Calu3 (cell line): ENCODE measurements at regions not wholly inside any gene's neighbourhood (a gene's known extent, or its start where the extent isn't known, plus 50 kb on each side); places are given as distances from the start of the nearest gene placed in this dataset.

ENCODE experiments used
- BruUV-seq: library from RNA; stranded (reverse); fragments of 400-500 nt; replicated peaks from 2 replicates; lab custom pipeline; 2021; lab: Mats Ljungman, UMichigan
- CTCF ChIA-PET: fragments of 300-600 bp; sonication (Branson Sonifier 250); formaldehyde crosslinking; loops from one replicate; lab custom pipeline; 2022; ENCODE audit warnings: antibody characterized with exemption; lab: Charles Lee
- DNase-seq: peaks from one replicate; pipeline ENCODE4 v3.0.0; 2022
- H3K27ac Mint-ChIP-seq: one replicate; pipeline ENCODE4 v1.8.0; 2022; ENCODE audit warnings: mixed read lengths; ENCODE audit not compliant: unreplicated experiment
- H3K27me3 Mint-ChIP-seq: one replicate; pipeline ENCODE4 v1.8.0; 2022; ENCODE audit warnings: mixed read lengths; ENCODE audit not compliant: unreplicated experiment
- H3K36me3 Mint-ChIP-seq: one replicate; pipeline ENCODE4 v1.8.0; 2022; ENCODE audit warnings: mild to moderate bottlenecking, moderate library complexity, mixed read lengths; ENCODE audit not compliant: insufficient read depth, unreplicated experiment
- H3K4me1 Mint-ChIP-seq: one replicate; pipeline ENCODE4 v1.8.0; 2022; ENCODE audit warnings: mild to moderate bottlenecking, low read depth, mixed read lengths; ENCODE audit not compliant: unreplicated experiment
- H3K4me3 Mint-ChIP-seq: one replicate; pipeline ENCODE4 v1.8.0; 2022; ENCODE audit warnings: mild to moderate bottlenecking, low read depth, moderate library complexity, mixed read lengths; ENCODE audit not compliant: unreplicated experiment
- H3K9me3 Mint-ChIP-seq: one replicate; pipeline ENCODE4 v1.8.0; 2022; ENCODE audit warnings: low read depth, mixed read lengths; ENCODE audit not compliant: unreplicated experiment
- intact Hi-C: fragments of 100-400 bp; cut with micrococcal nuclease; formaldehyde crosslinking; loops from one replicate; pipeline ENCODE4 v1.10.0; 2022; ENCODE audit not compliant: unreplicated experiment
- TF ChIP-seq, protein P1 (sequence below): fragments of 200-600 bp; IDR thresholded peaks from one replicate; pipeline ENCODE4 v1.8.0; 2022; ENCODE audit warnings: antibody characterized with exemption; ENCODE audit not compliant: unreplicated experiment

DNA sequence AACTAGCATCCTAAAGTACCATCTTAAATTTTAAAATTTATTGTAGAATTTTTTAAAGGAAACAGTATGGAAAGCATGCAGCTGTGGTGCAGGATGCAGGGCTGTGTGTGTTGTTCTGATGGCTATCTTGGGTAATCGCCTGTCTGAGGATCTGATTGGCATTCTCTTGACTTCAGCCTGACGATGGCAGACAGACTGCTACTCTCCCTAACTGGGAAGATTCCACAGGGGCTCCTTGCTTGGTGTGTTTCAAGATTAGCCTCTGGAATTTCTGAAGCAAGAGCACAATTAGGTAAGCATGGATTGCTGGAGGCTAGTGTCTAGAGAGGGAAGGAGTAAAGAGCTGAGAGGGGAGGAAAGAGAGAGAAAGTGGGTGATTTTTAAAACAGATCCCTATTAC lies 696.8 kb upstream of the LRFN5 start:
- intact Hi-C loops, result no loop called here
- TF ChIP-seq, protein P1, sequence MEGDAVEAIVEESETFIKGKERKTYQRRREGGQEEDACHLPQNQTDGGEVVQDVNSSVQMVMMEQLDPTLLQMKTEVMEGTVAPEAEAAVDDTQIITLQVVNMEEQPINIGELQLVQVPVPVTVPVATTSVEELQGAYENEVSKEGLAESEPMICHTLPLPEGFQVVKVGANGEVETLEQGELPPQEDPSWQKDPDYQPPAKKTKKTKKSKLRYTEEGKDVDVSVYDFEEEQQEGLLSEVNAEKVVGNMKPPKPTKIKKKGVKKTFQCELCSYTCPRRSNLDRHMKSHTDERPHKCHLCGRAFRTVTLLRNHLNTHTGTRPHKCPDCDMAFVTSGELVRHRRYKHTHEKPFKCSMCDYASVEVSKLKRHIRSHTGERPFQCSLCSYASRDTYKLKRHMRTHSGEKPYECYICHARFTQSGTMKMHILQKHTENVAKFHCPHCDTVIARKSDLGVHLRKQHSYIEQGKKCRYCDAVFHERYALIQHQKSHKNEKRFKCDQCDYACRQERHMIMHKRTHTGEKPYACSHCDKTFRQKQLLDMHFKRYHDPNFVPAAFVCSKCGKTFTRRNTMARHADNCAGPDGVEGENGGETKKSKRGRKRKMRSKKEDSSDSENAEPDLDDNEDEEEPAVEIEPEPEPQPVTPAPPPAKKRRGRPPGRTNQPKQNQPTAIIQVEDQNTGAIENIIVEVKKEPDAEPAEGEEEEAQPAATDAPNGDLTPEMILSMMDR, result no peak
- Mint-ChIP-seq H3K9me3 (peaks cover 7% of the 10 kb centered on the region), H3K27me3 (no peaks in the 10 kb centered on the region), H3K27ac (no peak overlapping the region), H3K4me3 (no peak overlapping the region), H3K36me3 (no peaks in the 10 kb centered on the region), H3K4me1 (no peaks in the 10 kb centered on the region)
- BruUV-seq, result no TSS peak
- DNase-seq, result no peak
- CTCF ChIA-PET, result no interaction called here

DNA sequence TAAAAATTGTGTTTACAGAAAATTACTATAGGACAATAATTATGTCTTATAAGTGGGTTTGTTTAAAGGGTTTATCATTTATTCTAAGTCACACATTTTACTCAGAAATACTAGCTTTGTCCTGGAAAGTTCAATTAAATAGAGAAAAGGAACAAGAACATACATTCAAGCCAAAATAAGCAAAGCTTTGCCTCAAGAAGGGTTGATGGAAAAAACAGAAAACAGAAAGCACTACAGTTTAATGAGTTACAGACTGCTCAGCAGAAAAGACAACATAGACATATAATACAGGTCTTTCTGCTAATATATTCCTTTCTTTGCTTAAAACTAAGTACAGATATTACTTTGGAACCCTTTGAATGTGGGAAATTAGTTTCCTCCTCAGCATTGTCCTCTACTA lies 703.0 kb upstream of the LRFN5 start:
- Mint-ChIP-seq H3K9me3 (peaks cover 3% of the 10 kb centered on the region), H3K4me1 (no peaks in the 10 kb centered on the region), H3K27ac (no peak overlapping the region), H3K4me3 (no peak overlapping the region), H3K36me3 (no peaks in the 10 kb centered on the region), H3K27me3 (no peaks in the 10 kb centered on the region)
- TF ChIP-seq, protein P1, result no peak
- CTCF ChIA-PET, result no interaction called here
- intact Hi-C loops, result no loop called here
- BruUV-seq, result no TSS peak
- no peak for DNase-seq

DNA sequence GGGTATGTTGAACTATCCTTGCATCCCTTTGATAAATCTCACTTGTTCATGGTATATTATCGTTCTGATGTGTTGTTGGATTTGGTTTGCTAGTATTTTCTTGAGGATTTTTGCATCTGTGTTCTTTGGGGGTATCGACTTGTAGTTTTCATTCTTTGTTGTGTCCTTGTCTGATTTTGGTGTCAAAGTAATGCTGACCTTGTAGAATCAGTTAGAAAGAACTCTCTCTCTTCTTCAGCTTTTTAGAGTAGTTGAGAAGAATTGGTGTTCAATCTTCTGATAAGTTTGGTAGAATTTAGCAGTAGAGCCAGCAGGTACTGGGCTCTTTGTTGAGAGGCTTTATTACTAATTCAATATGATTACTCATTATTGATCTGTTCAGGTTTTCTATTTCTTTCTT lies 707.2 kb upstream of the LRFN5 start:
- no TSS peak for BruUV-seq
- no peaks in the 10 kb centered on the region for H3K4me1 Mint-ChIP-seq
- H3K36me3 Mint-ChIP-seq, result no peaks in the 10 kb centered on the region
- H3K4me3 Mint-ChIP-seq, result no peak overlapping the region
- TF ChIP-seq, protein P1, result no peak
- CTCF ChIA-PET, result no interaction called here
- intact Hi-C loops, result no loop called here
- no peak for DNase-seq
- no peaks in the 10 kb centered on the region for H3K27me3 Mint-ChIP-seq
- no peak overlapping the region for H3K27ac Mint-ChIP-seq
- H3K9me3 Mint-ChIP-seq, result no peaks in the 10 kb centered on the region

DNA sequence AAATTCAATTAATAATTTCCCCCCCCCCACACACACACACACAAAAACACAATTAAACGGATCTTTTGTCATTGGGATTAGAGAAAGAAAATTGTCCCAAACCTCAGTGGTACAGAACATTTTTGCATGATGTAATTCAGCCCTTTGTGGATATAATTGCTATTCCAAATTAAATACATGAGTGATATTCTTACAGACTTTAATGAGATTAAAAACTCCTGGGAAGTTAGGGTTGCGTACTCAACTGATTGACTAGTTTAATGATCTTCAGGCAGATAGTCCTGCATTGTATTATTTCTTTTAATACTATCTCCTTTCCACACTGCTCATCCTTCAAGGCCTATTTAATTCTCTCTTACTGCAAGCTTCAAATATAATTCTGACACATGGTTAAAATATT lies 711.8 kb upstream of the LRFN5 start:
- no peaks in the 10 kb centered on the region for H3K4me1 Mint-ChIP-seq
- TF ChIP-seq, protein P1, result no peak
- DNase-seq, result no peak
- no peaks in the 10 kb centered on the region for H3K27me3 Mint-ChIP-seq
- no TSS peak for BruUV-seq
- intact Hi-C loops, result no loop called here
- peaks cover 4% of the 10 kb centered on the region for H3K9me3 Mint-ChIP-seq
- CTCF ChIA-PET, result no interaction called here
- no peaks in the 10 kb centered on the region for H3K36me3 Mint-ChIP-seq
- no peak overlapping the region for H3K27ac Mint-ChIP-seq
- H3K4me3 Mint-ChIP-seq, result no peak overlapping the region

DNA sequence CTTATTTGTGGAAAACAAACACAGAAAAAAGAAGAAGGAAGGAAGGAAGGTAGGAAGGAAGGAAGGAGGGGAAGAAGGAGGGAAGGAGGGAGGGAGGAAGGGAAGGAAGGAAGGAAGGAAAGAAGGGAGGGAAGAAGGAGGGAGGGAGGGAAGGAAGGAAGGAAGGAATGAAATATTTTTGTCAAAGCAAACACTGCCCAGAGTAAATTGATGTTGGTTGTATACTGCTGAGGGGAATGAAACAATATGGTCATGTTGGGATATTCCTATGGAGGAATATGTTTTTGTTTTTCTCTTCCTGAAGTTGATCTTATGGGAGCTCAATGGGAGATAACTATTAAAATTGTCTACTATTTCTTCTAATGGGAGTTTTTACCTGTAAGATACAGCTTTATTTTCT lies 717.5 kb upstream of the LRFN5 start:
- no peaks in the 10 kb centered on the region for H3K27me3 Mint-ChIP-seq
- no TSS peak for BruUV-seq
- no peak overlapping the region for H3K27ac Mint-ChIP-seq
- no peak for DNase-seq
- intact Hi-C loops, result no loop called here
- TF ChIP-seq, protein P1, result no peak
- peaks cover 6% of the 10 kb centered on the region for H3K9me3 Mint-ChIP-seq
- CTCF ChIA-PET, result interaction anchor here (0.8 kb wide), 1 partner anchor 989 kb away, joined by 3 read pairs; no protein-coding TSS in a partner anchor
- H3K4me1 Mint-ChIP-seq, result no peaks in the 10 kb centered on the region
- H3K4me3 Mint-ChIP-seq, result no peak overlapping the region
- no peaks in the 10 kb centered on the region for H3K36me3 Mint-ChIP-seq
